ENCODE measurements at regions not wholly inside any gene's neighbourhood (a gene's known extent, or its start where the extent isn't known, plus 50 kb on each side); places are given as distances from the start of the nearest gene placed in this dataset.
"Not testable (repeated sequence)": the region's sequence is repeated elsewhere in the genome, so short reads cannot be mapped to it uniquely, and the experiment has no call there.

GRCh38 chr5:157965989-157966388 is 107.0 kb upstream of the CLINT1 start:
- 78% methylated on average over 5 of the region's 9 CpGs for WGBS (ENCODE audit: insufficient coverage)
- Mint-ChIP-seq H3K4me3 (no peak overlapping the region), H3K4me1 (peaks cover 0 to 3% of the 10 kb centered on the region in 2 donors), H3K36me3 (no peaks in the 10 kb centered on the region), H3K9me3 (no peaks in the 10 kb centered on the region), H3K27ac (no peak overlapping the region), H3K27me3 (ENCODE audit: low read depth in 2 of 2) (peaks cover 3 to 5% of the 10 kb centered on the region in 2 donors)
- Histone ChIP-seq H3K4me1 (ENCODE audit: control insufficient read depth, insufficient read depth, low read length) (no peaks in the 10 kb centered on the region), H3K36me3 (ENCODE audit: control insufficient read depth, insufficient read depth, low read length) (no peaks in the 10 kb centered on the region), H3K4me3 (ENCODE audit: low read length) (no peak overlapping the region), H3K27me3 (ENCODE audit: control insufficient read depth, insufficient read depth, low read length) (no peaks in the 10 kb centered on the region), H3K9me3 (ENCODE audit: control insufficient read depth, insufficient read depth, low read length) (no peaks in the 10 kb centered on the region), H3K27ac (ENCODE audit: low read length) (no peak overlapping the region)
- TF ChIP-seq, protein P1, sequence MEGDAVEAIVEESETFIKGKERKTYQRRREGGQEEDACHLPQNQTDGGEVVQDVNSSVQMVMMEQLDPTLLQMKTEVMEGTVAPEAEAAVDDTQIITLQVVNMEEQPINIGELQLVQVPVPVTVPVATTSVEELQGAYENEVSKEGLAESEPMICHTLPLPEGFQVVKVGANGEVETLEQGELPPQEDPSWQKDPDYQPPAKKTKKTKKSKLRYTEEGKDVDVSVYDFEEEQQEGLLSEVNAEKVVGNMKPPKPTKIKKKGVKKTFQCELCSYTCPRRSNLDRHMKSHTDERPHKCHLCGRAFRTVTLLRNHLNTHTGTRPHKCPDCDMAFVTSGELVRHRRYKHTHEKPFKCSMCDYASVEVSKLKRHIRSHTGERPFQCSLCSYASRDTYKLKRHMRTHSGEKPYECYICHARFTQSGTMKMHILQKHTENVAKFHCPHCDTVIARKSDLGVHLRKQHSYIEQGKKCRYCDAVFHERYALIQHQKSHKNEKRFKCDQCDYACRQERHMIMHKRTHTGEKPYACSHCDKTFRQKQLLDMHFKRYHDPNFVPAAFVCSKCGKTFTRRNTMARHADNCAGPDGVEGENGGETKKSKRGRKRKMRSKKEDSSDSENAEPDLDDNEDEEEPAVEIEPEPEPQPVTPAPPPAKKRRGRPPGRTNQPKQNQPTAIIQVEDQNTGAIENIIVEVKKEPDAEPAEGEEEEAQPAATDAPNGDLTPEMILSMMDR (IDR thresholded peaks at IDR 0.05) = no peak
- DNase-seq (no peak), ATAC-seq (no peak)
- intact Hi-C loops (cut with micrococcal nuclease) = no loop called here

DNA sequence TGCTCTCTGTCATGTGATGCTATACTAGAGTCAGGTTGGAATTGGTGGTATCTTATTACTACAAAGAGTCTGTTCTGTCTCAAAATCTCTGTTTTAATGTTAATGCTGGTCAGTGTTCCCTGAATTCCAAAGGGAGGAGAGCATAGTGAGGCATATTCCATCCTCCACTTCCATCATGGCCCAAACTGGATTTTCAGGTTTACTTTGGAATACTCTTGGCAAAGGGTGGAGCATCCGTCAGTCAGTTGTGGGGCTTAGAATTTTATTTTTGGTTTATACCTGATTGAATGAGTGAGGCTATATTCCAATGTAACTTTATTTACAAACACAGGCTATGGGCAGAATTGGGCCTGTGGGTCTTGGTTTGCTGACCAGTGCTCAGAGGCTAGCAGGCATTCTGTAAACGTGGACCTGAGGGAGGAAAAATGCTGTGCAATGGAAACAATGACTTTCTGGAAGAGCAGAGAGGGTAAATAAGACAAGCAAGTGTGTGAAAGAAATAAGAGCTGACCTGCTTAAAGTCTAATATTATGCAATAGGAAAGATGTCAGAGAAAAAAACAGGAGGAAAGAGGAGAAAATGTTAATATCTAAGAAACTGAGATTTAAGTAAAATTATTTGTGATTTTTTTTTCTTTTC is 106.2 kb upstream of the CLINT1 start:
- intact Hi-C loops (cut with micrococcal nuclease) = no loop called here
- H3K4me3 ChIP-seq (ENCODE audit: low read length) = no peak overlapping the region
- Mint-ChIP-seq H3K27me3 (ENCODE audit: low read depth in 2 of 2) (peaks cover 5 to 10% of the 10 kb centered on the region in 2 donors), H3K27ac (no peak overlapping the region), H3K4me3 (no peak overlapping the region), H3K4me1 (peaks cover 0 to 5% of the 10 kb centered on the region in 2 donors), H3K36me3 (no peaks in the 10 kb centered on the region), H3K9me3 (no peaks in the 10 kb centered on the region)
- no peaks in the 10 kb centered on the region for H3K36me3 ChIP-seq (ENCODE audit: control insufficient read depth, insufficient read depth, low read length)
- no peaks in the 10 kb centered on the region for H3K27me3 ChIP-seq (ENCODE audit: control insufficient read depth, insufficient read depth, low read length)
- H3K9me3 ChIP-seq (ENCODE audit: control insufficient read depth, insufficient read depth, low read length) = no peaks in the 10 kb centered on the region
- TF ChIP-seq, protein P1 (IDR thresholded peaks at IDR 0.05) = no peak
- H3K4me1 ChIP-seq (ENCODE audit: control insufficient read depth, insufficient read depth, low read length) = no peaks in the 10 kb centered on the region
- DNase-seq = no peak
- 44% methylated on average over 1 of the region's 2 CpGs for WGBS (ENCODE audit: insufficient coverage)
- ATAC-seq = no peak
- no peak overlapping the region for H3K27ac ChIP-seq (ENCODE audit: low read length)

GRCh38 chr5:157963761-157964160 is 104.8 kb upstream of the CLINT1 start:
- 99% methylated on average over 3 of the region's 4 CpGs for WGBS (ENCODE audit: insufficient coverage)
- H3K9me3 ChIP-seq (ENCODE audit: control insufficient read depth, insufficient read depth, low read length) = no peaks in the 10 kb centered on the region
- no peaks in the 10 kb centered on the region for H3K9me3 Mint-ChIP-seq
- H3K4me3 ChIP-seq (ENCODE audit: low read length) = no peak overlapping the region
- no peak overlapping the region for H3K27ac ChIP-seq (ENCODE audit: low read length)
- H3K36me3 ChIP-seq (ENCODE audit: control insufficient read depth, insufficient read depth, low read length) = no peaks in the 10 kb centered on the region
- intact Hi-C loops (cut with micrococcal nuclease) = no loop called here
- ATAC-seq (no peak), DNase-seq (no peak)
- H3K36me3 Mint-ChIP-seq = no peaks in the 10 kb centered on the region
- H3K27me3 Mint-ChIP-seq (ENCODE audit: low read depth in 2 of 2) = peaks cover 5 to 10% of the 10 kb centered on the region in 2 donors
- H3K27ac Mint-ChIP-seq = no peak overlapping the region
- H3K4me1 ChIP-seq (ENCODE audit: control insufficient read depth, insufficient read depth, low read length) = no peaks in the 10 kb centered on the region
- no peaks in the 10 kb centered on the region for H3K27me3 ChIP-seq (ENCODE audit: control insufficient read depth, insufficient read depth, low read length)
- H3K4me1 Mint-ChIP-seq = peaks cover 0 to 5% of the 10 kb centered on the region in 2 donors
- no peak overlapping the region for H3K4me3 Mint-ChIP-seq
- TF ChIP-seq, protein P1 (IDR thresholded peaks at IDR 0.05) = no peak

- Histone ChIP-seq H3K36me3 (ENCODE audit: control insufficient read depth, insufficient read depth, low read length) (no peaks in the 10 kb centered on the region), H3K4me1 (ENCODE audit: control insufficient read depth, insufficient read depth, low read length) (no peaks in the 10 kb centered on the region), H3K27me3 (ENCODE audit: control insufficient read depth, insufficient read depth, low read length) (no peaks in the 10 kb centered on the region), H3K27ac (ENCODE audit: low read length) (no peak overlapping the region), H3K9me3 (ENCODE audit: control insufficient read depth, insufficient read depth, low read length) (no peaks in the 10 kb centered on the region), H3K4me3 (ENCODE audit: low read length) (no peak overlapping the region)
- WGBS (ENCODE audit: insufficient coverage) = 93% methylated on average over 2 of the region's 2 CpGs
- no peak for DNase-seq
- no peak overlapping the region for H3K4me3 Mint-ChIP-seq
- H3K27me3 Mint-ChIP-seq (ENCODE audit: low read depth in 2 of 2) = peaks cover 5 to 10% of the 10 kb centered on the region in 2 donors
- TF ChIP-seq, protein P1 (IDR thresholded peaks at IDR 0.05) = no peak
- no peak overlapping the region for H3K27ac Mint-ChIP-seq
- intact Hi-C loops (cut with micrococcal nuclease) = no loop called here
- H3K36me3 Mint-ChIP-seq = no peaks in the 10 kb centered on the region
- peaks cover 0 to 5% of the 10 kb centered on the region in 2 donors for H3K4me1 Mint-ChIP-seq
- ATAC-seq = no peak
- H3K9me3 Mint-ChIP-seq = no peaks in the 10 kb centered on the region
Measured at GRCh38 chr5:157963244-157963643, 104.3 kb upstream of the CLINT1 start.

- H3K27me3 Mint-ChIP-seq (ENCODE audit: low read depth in 2 of 2) = not testable (repeated sequence)
Measured at GRCh38 chr5:157962686-157963085, 103.7 kb upstream of the CLINT1 start.

More at GRCh38 chr5:157962686-157963085, 103.7 kb upstream of the CLINT1 start:
- H3K9me3 ChIP-seq (ENCODE audit: control insufficient read depth, insufficient read depth, low read length); H3K4me3 Mint-ChIP-seq; ATAC-seq; H3K27ac Mint-ChIP-seq; H3K4me1 Mint-ChIP-seq; H3K36me3 Mint-ChIP-seq; H3K4me1 ChIP-seq (ENCODE audit: control insufficient read depth, insufficient read depth, low read length); H3K27ac ChIP-seq (ENCODE audit: low read length); H3K36me3 ChIP-seq (ENCODE audit: control insufficient read depth, insufficient read depth, low read length); H3K4me3 ChIP-seq (ENCODE audit: low read length); H3K27me3 ChIP-seq (ENCODE audit: control insufficient read depth, insufficient read depth, low read length); intact Hi-C loops (cut with micrococcal nuclease); H3K9me3 Mint-ChIP-seq; DNase-seq: not testable (repeated sequence)
- 91% methylated on average over 8 of the region's 8 CpGs for WGBS (ENCODE audit: insufficient coverage)

Data from natural killer cell (primary cell).